CD14-positive monocyte (primary cell): ENCODE measurements at regions not wholly inside any gene's neighbourhood (a gene's known extent, or its start where the extent isn't known, plus 50 kb on each side); places are given as distances from the start of the nearest gene placed in this dataset.

Source experiments
- DNase-seq, 3 donors: peaks; one replicate each; pipeline ENCODE4 v3.0.0-alpha.2; 2011 to 2022
- H2AFZ ChIP-seq: 2 replicates; pipeline ENCODE4 v1.6.0; 2012; ENCODE audit warnings: mild to moderate bottlenecking, low read depth, low read length, inconsistent platforms; ENCODE audit not compliant: insufficient read depth, poor library complexity, severe bottlenecking
- H3K27ac ChIP-seq, 2 donors: 1 replicate in 1 of 2; 2 replicates in 1 of 2; pipeline ENCODE4 v1.5.1; 2012 to 2013; ENCODE audit warnings: low read length in 2 of 2, control low read depth in 1 of 2, inconsistent platforms in 1 of 2, low read depth in 1 of 2, mild to moderate bottlenecking in 1 of 2
- H3K27me3 ChIP-seq, 2 donors: one replicate each; pipeline versions ENCODE4 v1.6.0 to v1.6.1; 2011 to 2013; ENCODE audit warnings: low read length in 2 of 2; ENCODE audit not compliant: control insufficient read depth in 2 of 2, insufficient read depth in 2 of 2
- H3K36me3 ChIP-seq, 2 donors: replicated peaks in 1 of 2; 1 replicate in 1 of 2; 2 replicates in 1 of 2; pipeline versions ENCODE4 v1.5.1 to v1.6.1; 2012 to 2013; ENCODE audit warnings: low read length in 2 of 2, control low read depth in 1 of 2, inconsistent platforms in 1 of 2, mild to moderate bottlenecking in 1 of 2; ENCODE audit not compliant: insufficient read depth in 2 of 2, control insufficient read depth in 1 of 2
- H3K4me1 ChIP-seq, 2 donors: 1 replicate in 1 of 2; 2 replicates in 1 of 2; pipeline versions ENCODE4 v1.5.1 to v1.6.1; 2012 to 2013; ENCODE audit warnings: low read length in 2 of 2, control low read depth in 1 of 2, inconsistent platforms in 1 of 2, mild to moderate bottlenecking in 1 of 2, moderate library complexity in 1 of 2; ENCODE audit not compliant: insufficient read depth in 2 of 2, control insufficient read depth in 1 of 2
- H3K4me2 ChIP-seq: replicated peaks from 2 replicates; pipeline ENCODE3; 2012; ENCODE audit warnings: low read length, moderate library complexity, mild to moderate bottlenecking; ENCODE audit not compliant: poor library complexity, severe bottlenecking; ENCODE audit errors: extremely low read depth
- H3K4me3 ChIP-seq, 3 experiments: fragments of 200-600 bp in 1 of 3; sonication (generic) in 1 of 3; replicated peaks in 1 of 3; 1 replicate in 2 of 3; 2 replicates in 1 of 3; pipeline ENCODE4 v1.5.1; 2011 to 2013; ENCODE audit warnings: low read length in 3 of 3, mild to moderate bottlenecking in 3 of 3, control low read depth in 2 of 3, low read depth in 2 of 3, inconsistent platforms in 1 of 3, moderate library complexity in 1 of 3
- H3K79me2 ChIP-seq: 2 replicates; pipeline ENCODE4 v1.6.0; 2012; ENCODE audit warnings: mild to moderate bottlenecking, control low read depth, inconsistent platforms, low read length, moderate library complexity; ENCODE audit not compliant: insufficient read depth
- H3K9ac ChIP-seq: 2 replicates; pipeline ENCODE4 v1.6.0; 2017; ENCODE audit warnings: low read length, mild to moderate bottlenecking; ENCODE audit not compliant: insufficient read depth, poor library complexity, severe bottlenecking
- H3K9me3 ChIP-seq, 2 donors: replicated peaks in 1 of 2; 1 replicate in 1 of 2; 2 replicates in 1 of 2; pipeline versions ENCODE4 v1.5.1 to v1.6.1; 2012 to 2013; ENCODE audit warnings: low read length in 2 of 2, control low read depth in 1 of 2; ENCODE audit not compliant: control insufficient read depth in 1 of 2, insufficient read depth in 1 of 2
- H4K20me1 ChIP-seq: 2 replicates; pipeline ENCODE4 v1.6.0; 2012; ENCODE audit warnings: mild to moderate bottlenecking, low read length, control low read depth, moderate library complexity; ENCODE audit not compliant: insufficient read depth
- H3K27ac Mint-ChIP-seq, 7 donors: one replicate each; pipeline ENCODE4 v1.8.0; 2020; ENCODE audit warnings: mild to moderate bottlenecking in 7 of 7, mixed read lengths in 7 of 7, moderate library complexity in 6 of 7, inconsistent platforms in 2 of 7
- H3K27me3 Mint-ChIP-seq, 3 donors: one replicate each; pipeline ENCODE4 v1.8.0; 2021 to 2022; ENCODE audit warnings: low read depth in 3 of 3, mild to moderate bottlenecking in 3 of 3, mixed read lengths in 3 of 3, moderate library complexity in 3 of 3, inconsistent platforms in 1 of 3
- H3K36me3 Mint-ChIP-seq, 2 donors: one replicate each; pipeline ENCODE4 v1.8.0; 2020; ENCODE audit warnings: mixed read lengths in 2 of 2, inconsistent platforms in 1 of 2, mild to moderate bottlenecking in 1 of 2
- H3K4me1 Mint-ChIP-seq: one replicate; pipeline ENCODE4 v1.8.0; 2020; ENCODE audit warnings: mild to moderate bottlenecking, mixed read lengths
- H3K4me3 Mint-ChIP-seq, 2 donors: one replicate each; pipeline ENCODE4 v1.8.0; 2020; ENCODE audit warnings: mild to moderate bottlenecking in 2 of 2, mixed read lengths in 2 of 2, moderate library complexity in 1 of 2
- H3K9me3 Mint-ChIP-seq, 7 donors: one replicate each; pipeline ENCODE4 v1.8.0; 2020 to 2022; ENCODE audit warnings: mixed read lengths in 7 of 7, mild to moderate bottlenecking in 6 of 7, moderate library complexity in 6 of 7, inconsistent platforms in 2 of 7
- WGBS: methylation state at CpG from one replicate; pipeline ENCODE4 v1.1.5; 2013; ENCODE audit warnings: missing lambda C conversion rate; ENCODE audit not compliant: insufficient coverage; 5-methylcytosine and 5-hydroxymethylcytosine counted together
- intact Hi-C, 2 donors: fragments of 100-400 bp; cut with micrococcal nuclease; formaldehyde crosslinking; loops; one replicate each; pipeline versions ENCODE4 v1.15.0 to v1.15.1; 2023
- TF ChIP-seq, protein P1 (sequence below): fragments of 200-600 bp; IDR thresholded peaks from one replicate; pipeline ENCODE4 v1.8.0; 2022; ENCODE audit warnings: antibody characterized with exemption, mild to moderate bottlenecking

- H3K36me3 ChIP-seq: no peaks in the 10 kb centered on the region
- no peak overlapping the region for H3K27ac ChIP-seq
- Mint-ChIP-seq H3K27me3 (no peaks in the 10 kb centered on the region), H3K36me3 (no peaks in the 10 kb centered on the region), H3K9me3 (peaks cover 5 to 16% (median 15%) of the 10 kb centered on the region in 7 donors), H3K27ac (no peak overlapping the region), H3K4me1 (peaks cover 7% of the 10 kb centered on the region), H3K4me3 (no peak overlapping the region)
- WGBS: no CpG with 5 or more reads among the region's 8 CpGs
- H3K4me2 ChIP-seq: no peak overlapping the region
- H3K27me3 ChIP-seq: no peaks in the 10 kb centered on the region
- H3K9ac ChIP-seq: no peak overlapping the region
- H4K20me1 ChIP-seq: no peaks in the 10 kb centered on the region
- no peaks in the 10 kb centered on the region for H3K79me2 ChIP-seq
- no peak overlapping the region for H3K4me3 ChIP-seq
- H2AFZ ChIP-seq: no peak overlapping the region
- peaks cover 8 to 11% of the 10 kb centered on the region in 2 donors for H3K9me3 ChIP-seq
- intact Hi-C loops: no loop called here
- peaks cover 6% of the 10 kb centered on the region in 2 donors for H3K4me1 ChIP-seq
- TF ChIP-seq, protein P1, sequence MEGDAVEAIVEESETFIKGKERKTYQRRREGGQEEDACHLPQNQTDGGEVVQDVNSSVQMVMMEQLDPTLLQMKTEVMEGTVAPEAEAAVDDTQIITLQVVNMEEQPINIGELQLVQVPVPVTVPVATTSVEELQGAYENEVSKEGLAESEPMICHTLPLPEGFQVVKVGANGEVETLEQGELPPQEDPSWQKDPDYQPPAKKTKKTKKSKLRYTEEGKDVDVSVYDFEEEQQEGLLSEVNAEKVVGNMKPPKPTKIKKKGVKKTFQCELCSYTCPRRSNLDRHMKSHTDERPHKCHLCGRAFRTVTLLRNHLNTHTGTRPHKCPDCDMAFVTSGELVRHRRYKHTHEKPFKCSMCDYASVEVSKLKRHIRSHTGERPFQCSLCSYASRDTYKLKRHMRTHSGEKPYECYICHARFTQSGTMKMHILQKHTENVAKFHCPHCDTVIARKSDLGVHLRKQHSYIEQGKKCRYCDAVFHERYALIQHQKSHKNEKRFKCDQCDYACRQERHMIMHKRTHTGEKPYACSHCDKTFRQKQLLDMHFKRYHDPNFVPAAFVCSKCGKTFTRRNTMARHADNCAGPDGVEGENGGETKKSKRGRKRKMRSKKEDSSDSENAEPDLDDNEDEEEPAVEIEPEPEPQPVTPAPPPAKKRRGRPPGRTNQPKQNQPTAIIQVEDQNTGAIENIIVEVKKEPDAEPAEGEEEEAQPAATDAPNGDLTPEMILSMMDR: no peak
- DNase-seq: no peak
Measured at GRCh38 chr13:29908416-29909080, 58.1 kb upstream of the UBL3 start.

DNA sequence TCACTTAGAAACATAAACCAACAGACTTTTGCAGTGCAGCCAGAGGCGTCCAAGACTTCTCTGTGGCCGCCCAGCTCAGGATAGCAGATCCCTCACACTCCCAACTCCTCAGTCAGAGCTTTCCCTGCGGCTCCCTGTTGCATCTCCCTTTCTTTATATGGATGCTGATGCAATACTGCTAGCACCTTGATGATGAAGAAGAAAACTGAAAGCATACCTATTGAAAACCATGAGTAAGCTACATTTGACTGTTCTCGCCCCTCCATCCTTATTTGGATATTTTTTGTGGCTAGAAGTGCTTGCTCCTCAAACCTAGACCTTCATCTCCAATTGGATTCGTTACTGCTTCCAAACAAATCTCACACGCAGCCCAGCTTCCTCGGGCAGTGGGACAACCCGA lies 57.3 kb upstream of the UBL3 start:
- H3K27ac Mint-ChIP-seq: no peak overlapping the region
- Histone ChIP-seq H4K20me1 (no peaks in the 10 kb centered on the region), H2AFZ (no peak overlapping the region), H3K4me1 (peaks cover 6% of the 10 kb centered on the region in 2 donors), H3K9ac (no peak overlapping the region), H3K27me3 (no peaks in the 10 kb centered on the region), H3K4me3 (no peak overlapping the region), H3K36me3 (no peaks in the 10 kb centered on the region), H3K79me2 (no peaks in the 10 kb centered on the region), H3K27ac (no peak overlapping the region), H3K4me2 (no peak overlapping the region), H3K9me3 (peaks cover 0 to 3% of the 10 kb centered on the region in 2 donors)
- peaks cover 0 to 10% (median 6%) of the 10 kb centered on the region in 7 donors for H3K9me3 Mint-ChIP-seq
- H3K4me1 Mint-ChIP-seq: peaks cover 7% of the 10 kb centered on the region
- no peaks in the 10 kb centered on the region for H3K27me3 Mint-ChIP-seq
- 83% methylated on average over 1 of the region's 8 CpGs for WGBS
- H3K4me3 Mint-ChIP-seq: no peak overlapping the region
- H3K36me3 Mint-ChIP-seq: no peaks in the 10 kb centered on the region
- intact Hi-C loops: no loop called here
- TF ChIP-seq, protein P1: no peak
- DNase-seq: no peak
